Pancreas (tissue), 10 donors: ENCODE measurements at regions not wholly inside any gene's neighbourhood (a gene's known extent, or its start where the extent isn't known, plus 50 kb on each side); places are given as distances from the start of the nearest gene placed in this dataset.

ENCODE experiments used
- ATAC-seq, 4 donors: fragments of 200-7000 bp; cut with Tn5 transposase; one replicate each; pipeline versions ENCODE4 v1.8.0 to v1.9.1; 2020; ENCODE audit warnings: mild to moderate bottlenecking in 4 of 4, moderate library complexity in 4 of 4
- DNase-seq, 6 donors: peaks; one replicate each; pipeline ENCODE4 v3.0.0-alpha.2; 2020
- FAIRE-seq: peaks from 2 replicates; lab custom pipeline; 2012; peaks lifted over from hg19 to GRCh38; lab: Jason Lieb, UNC
- H3K27ac ChIP-seq, 4 donors: fragments of 200-600 bp; sonication (generic); 1 replicate in 3 of 4; 2 replicates in 1 of 4; pipeline versions ENCODE4 v1.5.0 to v1.8.0; 2020
- H3K27me3 ChIP-seq, 4 donors: fragments of 200-600 bp; one replicate each; pipeline ENCODE4 v1.8.0; 2021
- H3K36me3 ChIP-seq, 3 donors: fragments of 200-600 bp; sonication (generic) in 1 of 3; one replicate each; pipeline versions ENCODE4 v1.5.0 to v1.8.0; 2020 to 2021
- H3K4me1 ChIP-seq, 3 donors: fragments of 200-600 bp; one replicate each; pipeline ENCODE4 v1.8.0; 2021
- H3K4me3 ChIP-seq, 4 donors: fragments of 200-600 bp; sonication (generic) in 2 of 4; one replicate each; pipeline versions ENCODE4 v1.5.0 to v1.8.0; 2020 to 2021
- H3K9me3 ChIP-seq, 4 donors: fragments of 200-600 bp; one replicate each; pipeline ENCODE4 v1.8.0; 2021
- CTCF ChIP-seq, 4 donors: fragments of 200-600 bp; sonication (generic) in 3 of 4; IDR thresholded peaks; one replicate each; pipeline versions ENCODE4 v1.5.0 to v1.8.0; 2021; ENCODE audit warnings: antibody characterized with exemption in 4 of 4
- WGBS, 2 donors: extraction: QIAGEN DNeasy Blood & Tissue Kit; methylation state at CpG; one replicate each; pipeline ENCODE4 v1.1.7; 2013; 5-methylcytosine and 5-hydroxymethylcytosine counted together
- intact Hi-C, 3 donors: fragments of 100-400 bp; cut with DNase I; formaldehyde crosslinking; loops; one replicate each; pipeline versions ENCODE4 v1.11.1 to v1.14.2; 2022
- donor health status: healthy with polysubstance abuse.
- donor health status: DM: no; HTN: no; CAD: no; lungs with moderate emphysema.
- donor health status: DM: no; HTN: no; CAD: no.
- donor health status: control.
- donor health status: control.
- donor health status: Bipolar disorder and iron deficiency.
- donor health status: DM: yes; HTN: yes; CAD: no.
- donor health status: DM: no; HTN: no; CAD: no.
- donor health status: DM: no; HTN: no; CAD: no.
- donor health status: DM: yes; HTN: yes; CAD: no.

- no peak overlapping the region for H3K4me3 ChIP-seq
- H3K27ac ChIP-seq = no peak overlapping the region
- no peaks in the 10 kb centered on the region for H3K27me3 ChIP-seq
- ATAC-seq (no peak), DNase-seq (peak in 1 of 6 donors; percentile 34), FAIRE-seq (no peak)
- intact Hi-C loops = no loop called here
- no peaks in the 10 kb centered on the region for H3K9me3 ChIP-seq
- H3K36me3 ChIP-seq = no peaks in the 10 kb centered on the region
- TF ChIP-seq CTCF (IDR thresholded peaks at IDR 0.05) = no peak
- H3K4me1 ChIP-seq = peaks cover 0 to 6% (median 0%) of the 10 kb centered on the region in 3 donors
- 68 to 84% methylated on average over 17 of the region's 17 CpGs for WGBS, 2 donors
These were observed 871.6 kb downstream of the SLITRK6 start for GRCh38 chr13:84927442-84928169.

GRCh38 chr13:84925443-84925842 lies 873.8 kb downstream of the SLITRK6 start:
- no peak overlapping the region for H3K27ac ChIP-seq
- H3K9me3 ChIP-seq = no peaks in the 10 kb centered on the region
- H3K4me1 ChIP-seq = peaks cover 0 to 6% (median 0%) of the 10 kb centered on the region in 3 donors
- FAIRE-seq = no peak
- no peak for DNase-seq
- H3K4me3 ChIP-seq = no peak overlapping the region
- TF ChIP-seq CTCF (IDR thresholded peaks at IDR 0.05) = no peak
- no peak for ATAC-seq
- 44 to 62% methylated on average over 4 of the region's 4 CpGs for WGBS, 2 donors
- no peaks in the 10 kb centered on the region for H3K27me3 ChIP-seq
- H3K36me3 ChIP-seq = no peaks in the 10 kb centered on the region
- intact Hi-C loops = no loop called here

DNA sequence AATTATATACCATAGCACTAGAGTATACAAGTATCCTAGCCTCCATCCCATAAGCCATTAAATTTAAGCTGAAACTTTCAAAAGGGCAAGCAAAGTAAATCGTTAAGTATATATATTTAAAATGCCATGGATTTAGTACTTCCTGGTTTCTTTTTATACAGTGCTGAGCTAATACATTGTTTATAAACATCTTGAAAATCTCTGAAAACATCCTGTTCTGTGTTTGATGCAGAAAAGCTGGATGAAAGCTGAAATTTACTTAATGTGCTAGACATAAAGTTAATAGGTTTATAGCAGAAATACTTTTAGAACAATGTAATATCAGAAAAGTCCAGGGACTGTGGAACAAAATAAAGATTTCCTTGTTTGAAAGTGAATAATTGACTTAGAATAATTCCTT lies 875.4 kb downstream of the SLITRK6 start:
- WGBS, 2 donors = 16 to 26% methylated on average over 1 of the region's 1 CpG
- Histone ChIP-seq H3K9me3 (no peaks in the 10 kb centered on the region), H3K36me3 (no peaks in the 10 kb centered on the region), H3K27ac (no peak overlapping the region), H3K4me3 (no peak overlapping the region), H3K27me3 (no peaks in the 10 kb centered on the region), H3K4me1 (peaks cover 0 to 6% (median 0%) of the 10 kb centered on the region in 3 donors)
- TF ChIP-seq CTCF (IDR thresholded peaks at IDR 0.05) = no peak
- intact Hi-C loops = no loop called here
- FAIRE-seq (no peak), ATAC-seq (no peak), DNase-seq (no peak)

DNA sequence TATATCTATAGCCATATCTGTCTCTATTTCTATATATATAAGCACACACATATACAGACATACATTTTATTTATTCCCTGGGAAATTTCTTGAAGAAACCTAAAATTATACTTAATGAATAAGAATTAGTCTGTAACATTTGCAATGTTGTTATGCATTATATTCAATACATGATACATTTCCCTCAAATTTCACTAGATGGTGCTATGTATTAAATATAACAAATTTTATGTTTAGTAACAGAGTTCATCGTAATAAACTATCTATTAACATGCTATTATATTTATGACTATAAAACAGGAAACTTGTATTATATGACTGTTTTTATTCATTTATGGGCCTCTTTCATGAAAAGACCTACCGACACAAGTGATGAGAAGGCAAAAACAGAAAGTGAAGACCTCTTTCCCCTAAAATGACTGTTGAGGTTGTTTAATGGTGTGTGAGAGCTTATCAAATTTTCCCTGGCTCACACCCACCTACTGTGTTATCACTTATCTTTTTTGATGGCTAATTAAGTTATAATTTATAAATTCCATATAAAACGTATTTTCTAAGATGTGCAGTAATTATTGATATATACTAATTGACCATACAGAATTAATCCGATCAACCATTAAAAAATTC lies 881.9 kb downstream of the SLITRK6 start:
- TF ChIP-seq CTCF (IDR thresholded peaks at IDR 0.05) = peak in 1 of 4 donors; percentile 18
- DNase-seq (no peak), FAIRE-seq (peak; percentile 97), ATAC-seq (peak in 3 of 4 donors; percentile 47 to 67 (median 51))
- Histone ChIP-seq H3K4me1 (peaks cover 0 to 2% (median 0%) of the 10 kb centered on the region in 3 donors), H3K36me3 (no peaks in the 10 kb centered on the region), H3K27me3 (no peaks in the 10 kb centered on the region), H3K27ac (no peak overlapping the region), H3K9me3 (no peaks in the 10 kb centered on the region), H3K4me3 (no peak overlapping the region)
- intact Hi-C loops = loop anchor here in 1 of 3 donors (10.0 kb wide), 1 partner anchor 907 kb away; no protein-coding TSS in a partner anchor
- 33% methylated on average over 4 of the region's 4 CpGs for WGBS, 2 donors
